ENCODE measurements at regions not wholly inside any gene's neighbourhood (a gene's known extent, or its start where the extent isn't known, plus 50 kb on each side); places are given as distances from the start of the nearest gene placed in this dataset.

DNA sequence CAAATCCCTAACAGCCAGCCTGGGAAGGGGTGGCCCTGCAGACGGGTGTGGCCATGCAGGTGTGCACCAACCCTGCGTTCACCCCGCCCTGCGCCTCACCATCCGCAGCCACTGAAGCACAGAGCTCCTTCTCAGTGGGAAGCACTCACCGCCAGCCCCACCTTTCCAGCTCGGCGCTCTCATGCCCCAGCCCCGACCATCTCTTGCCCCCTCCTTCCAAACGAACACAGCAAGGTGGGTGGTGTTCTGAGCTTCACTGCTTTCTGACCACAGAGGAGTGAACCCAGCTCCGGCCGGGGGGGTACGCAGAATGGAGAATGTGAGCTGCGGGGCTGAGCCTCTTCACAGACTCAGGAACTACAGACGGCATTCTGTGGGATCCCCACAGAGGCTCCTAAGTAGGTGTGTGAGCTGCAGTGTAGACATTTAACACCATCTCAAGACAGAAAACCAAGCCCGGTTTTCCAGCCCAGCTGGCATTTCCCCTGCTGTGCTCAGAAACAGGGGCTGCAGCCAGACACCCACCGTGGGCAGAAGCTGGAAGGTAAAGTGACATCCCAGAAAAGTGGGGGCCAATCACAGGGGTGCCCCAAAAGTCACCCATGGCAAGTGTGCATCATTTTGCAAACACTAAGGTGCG, 88.4 kb upstream of the RTL6 start:
- peaks cover 0 to 44% (median 15%) of the 10 kb centered on the region in 3 donors for H3K27me3 ChIP-seq (ENCODE audit: insufficient read depth in 3 of 3, low read length in 2 of 3)
- intact Hi-C loops (cut with DNase I), result no loop called here
- DNase-seq (peak in 1 of 2 donors; percentile 38), ATAC-seq (no peak)
- TF ChIP-seq, protein P1, sequence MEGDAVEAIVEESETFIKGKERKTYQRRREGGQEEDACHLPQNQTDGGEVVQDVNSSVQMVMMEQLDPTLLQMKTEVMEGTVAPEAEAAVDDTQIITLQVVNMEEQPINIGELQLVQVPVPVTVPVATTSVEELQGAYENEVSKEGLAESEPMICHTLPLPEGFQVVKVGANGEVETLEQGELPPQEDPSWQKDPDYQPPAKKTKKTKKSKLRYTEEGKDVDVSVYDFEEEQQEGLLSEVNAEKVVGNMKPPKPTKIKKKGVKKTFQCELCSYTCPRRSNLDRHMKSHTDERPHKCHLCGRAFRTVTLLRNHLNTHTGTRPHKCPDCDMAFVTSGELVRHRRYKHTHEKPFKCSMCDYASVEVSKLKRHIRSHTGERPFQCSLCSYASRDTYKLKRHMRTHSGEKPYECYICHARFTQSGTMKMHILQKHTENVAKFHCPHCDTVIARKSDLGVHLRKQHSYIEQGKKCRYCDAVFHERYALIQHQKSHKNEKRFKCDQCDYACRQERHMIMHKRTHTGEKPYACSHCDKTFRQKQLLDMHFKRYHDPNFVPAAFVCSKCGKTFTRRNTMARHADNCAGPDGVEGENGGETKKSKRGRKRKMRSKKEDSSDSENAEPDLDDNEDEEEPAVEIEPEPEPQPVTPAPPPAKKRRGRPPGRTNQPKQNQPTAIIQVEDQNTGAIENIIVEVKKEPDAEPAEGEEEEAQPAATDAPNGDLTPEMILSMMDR (IDR thresholded peaks at IDR 0.05), result no peak
- no peak overlapping the region for H3K4me3 ChIP-seq
- H3K27ac ChIP-seq, result no peak overlapping the region
- WGBS, 3 donors, result 54 to 57% (median 55%) methylated on average over 18 of the region's 18 CpGs
- no peaks in the 10 kb centered on the region for H3K9me3 ChIP-seq
- no peaks in the 10 kb centered on the region for H3K4me1 ChIP-seq
- no peaks in the 10 kb centered on the region for H3K36me3 ChIP-seq (ENCODE audit: insufficient read depth in 1 of 2, low read depth in 1 of 2)

DNA sequence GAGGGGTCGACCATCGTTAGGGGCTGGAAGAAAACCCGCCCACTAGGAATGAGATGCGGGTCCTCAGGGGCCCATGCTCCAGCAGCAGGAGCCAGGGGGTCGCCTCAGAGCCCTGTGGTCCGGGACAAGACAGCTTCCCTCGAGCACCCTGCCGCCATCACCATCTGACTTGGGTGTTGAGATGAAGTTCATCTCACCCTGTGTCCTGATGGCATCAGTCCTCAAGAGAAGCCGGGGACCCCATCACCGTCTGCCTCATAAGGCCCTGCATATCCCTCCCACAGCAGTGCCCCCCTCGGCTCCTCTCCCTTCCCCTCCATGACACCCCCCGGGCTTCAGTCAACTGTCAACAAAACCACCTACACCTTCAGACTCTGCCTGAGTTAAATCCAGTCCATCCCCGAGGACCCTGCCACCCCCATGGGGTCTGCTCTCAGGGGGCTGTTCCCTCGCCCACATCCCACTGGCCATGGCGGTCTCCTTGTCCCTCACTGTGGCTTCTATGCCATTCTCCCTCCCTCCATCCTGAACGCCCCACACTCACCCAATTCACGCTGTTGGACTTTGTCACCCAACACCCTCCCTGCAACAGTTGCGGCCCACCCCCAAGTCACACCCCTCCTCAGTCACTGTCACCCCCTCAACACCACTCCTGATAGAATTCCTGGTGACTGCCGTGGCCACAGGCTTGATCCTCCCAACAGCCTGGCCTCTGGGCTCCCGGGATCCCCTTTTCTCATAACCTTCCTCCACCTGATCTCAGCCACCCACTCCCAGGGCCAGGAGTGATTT, 87.7 kb upstream of the RTL6 start:
- Histone ChIP-seq H3K4me1 (no peaks in the 10 kb centered on the region), H3K9me3 (no peaks in the 10 kb centered on the region), H3K27ac (no peak overlapping the region), H3K4me3 (no peak overlapping the region), H3K27me3 (ENCODE audit: insufficient read depth in 3 of 3, low read length in 2 of 3) (peaks cover 0 to 43% (median 15%) of the 10 kb centered on the region in 3 donors), H3K36me3 (ENCODE audit: insufficient read depth in 1 of 2, low read depth in 1 of 2) (no peaks in the 10 kb centered on the region)
- 85 to 88% (median 87%) methylated on average over 20 of the region's 20 CpGs for WGBS, 3 donors
- ATAC-seq (no peak), DNase-seq (peak in 1 of 2 donors; percentile 28)
- intact Hi-C loops (cut with DNase I), result no loop called here
- TF ChIP-seq, protein P1 (IDR thresholded peaks at IDR 0.05), result no peak

DNA sequence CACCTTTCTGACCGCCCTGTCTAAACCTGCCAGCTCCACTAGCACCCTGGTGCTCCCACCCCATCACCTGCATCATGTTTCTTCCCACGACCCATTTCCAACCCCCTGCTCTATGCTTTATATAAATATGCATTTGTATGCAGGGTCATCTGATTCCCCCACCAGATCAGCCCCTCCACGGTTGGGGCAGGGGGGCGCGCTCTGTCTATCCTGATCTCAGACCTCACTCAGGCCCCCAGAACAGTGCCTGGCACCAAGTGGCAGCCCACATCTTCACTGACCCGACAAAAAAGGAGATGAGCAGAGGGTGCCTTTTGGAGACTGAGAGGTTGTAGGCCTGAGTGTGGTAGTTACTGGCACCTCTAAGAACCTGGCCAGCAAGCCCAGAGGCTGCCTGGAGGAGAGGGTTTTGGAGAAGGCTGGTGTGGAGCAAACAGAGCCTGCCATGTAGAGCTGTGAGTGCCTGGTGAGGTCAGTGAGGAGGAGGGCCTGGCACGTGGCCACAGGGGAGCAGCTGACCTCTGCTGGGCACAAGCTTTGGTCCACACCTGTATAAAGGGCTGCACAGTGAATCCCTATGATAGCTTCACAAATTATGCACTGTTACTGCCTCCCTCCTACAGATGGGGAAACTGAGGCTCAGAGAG, 86.3 kb upstream of the RTL6 start:
- 76 to 84% (median 78%) methylated on average over 7 of the region's 7 CpGs for WGBS, 3 donors
- intact Hi-C loops (cut with DNase I), result no loop called here
- DNase-seq, result peak in 1 of 2 donors; percentile 26
- H3K27ac ChIP-seq, result no peak overlapping the region
- TF ChIP-seq, protein P1 (IDR thresholded peaks at IDR 0.05), result no peak
- H3K4me3 ChIP-seq, result no peak overlapping the region
- no peaks in the 10 kb centered on the region for H3K9me3 ChIP-seq
- ATAC-seq, result no peak
- H3K27me3 ChIP-seq (ENCODE audit: insufficient read depth in 3 of 3, low read length in 2 of 3), result peaks cover 0 to 40% (median 15%) of the 10 kb centered on the region in 3 donors
- no peaks in the 10 kb centered on the region for H3K4me1 ChIP-seq
- H3K36me3 ChIP-seq (ENCODE audit: insufficient read depth in 1 of 2, low read depth in 1 of 2), result no peaks in the 10 kb centered on the region

DNA sequence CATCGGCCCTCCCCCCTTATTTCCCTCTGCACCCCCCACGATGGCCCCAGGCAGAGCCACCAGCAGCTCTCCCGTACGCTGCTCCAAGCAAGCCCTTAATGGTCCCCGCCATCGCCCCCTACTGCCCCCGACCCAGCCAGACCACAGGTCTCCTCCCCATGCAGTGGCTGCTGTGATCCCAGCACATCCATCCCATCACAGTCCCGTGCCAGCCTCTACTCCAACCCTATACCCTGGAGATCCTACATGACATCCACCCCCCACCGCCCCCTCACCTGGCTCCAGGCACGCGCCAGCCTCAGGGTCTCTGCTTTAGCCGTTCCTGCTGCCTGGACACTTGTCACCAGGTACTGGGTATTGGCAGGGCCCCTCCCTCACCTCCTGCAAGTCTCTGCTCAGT, 85.8 kb upstream of the RTL6 start:
- Histone ChIP-seq H3K27me3 (ENCODE audit: insufficient read depth in 3 of 3, low read length in 2 of 3) (peaks cover 0 to 42% (median 14%) of the 10 kb centered on the region in 3 donors), H3K4me3 (no peak overlapping the region), H3K4me1 (no peaks in the 10 kb centered on the region), H3K9me3 (no peaks in the 10 kb centered on the region), H3K36me3 (ENCODE audit: insufficient read depth in 1 of 2, low read depth in 1 of 2) (no peaks in the 10 kb centered on the region), H3K27ac (no peak overlapping the region)
- TF ChIP-seq, protein P1 (IDR thresholded peaks at IDR 0.05), result no peak
- WGBS, 3 donors, result 70 to 78% (median 73%) methylated on average over 9 to 12 of the region's 12 CpGs
- ATAC-seq (no peak), DNase-seq (peak in 1 of 2 donors; percentile 18)
- intact Hi-C loops (cut with DNase I), result no loop called here

All from psoas muscle (tissue), 7 donors.